HCT116 (cell line): ENCODE measurements at regions not wholly inside any gene's neighbourhood (a gene's known extent, or its start where the extent isn't known, plus 50 kb on each side); places are given as distances from the start of the nearest gene placed in this dataset.

Source experiments
- CTCF ChIP-seq, 3 experiments: fragments of 200-600 bp in 1 of 3; sonication (generic) in 1 of 3; IDR thresholded peaks in 2 of 3; conservative IDR thresholded peaks in 1 of 3; 2 replicates each; pipeline ENCODE4 v1.5.1; 2012 to 2017; ENCODE audit warnings: low read depth in 2 of 3, low read length in 2 of 3, antibody characterized with exemption in 1 of 3, borderline replicate concordance in 1 of 3, control low read depth in 1 of 3, mild to moderate bottlenecking in 1 of 3, mixed read lengths in 1 of 3, mixed run types in 1 of 3, moderate library complexity in 1 of 3; ENCODE audit not compliant: insufficient read depth in 1 of 3
- EZH2 ChIP-seq: fragments of 200-600 bp; sonication (generic); IDR thresholded peaks from 2 replicates; pipeline ENCODE4 v1.6.1; 2017; ENCODE audit warnings: antibody characterized with exemption, mixed run types
- POLR2AphosphoS5 ChIP-seq: IDR thresholded peaks from 2 replicates; pipeline ENCODE4 v1.6.1; 2011; ENCODE audit warnings: mild to moderate bottlenecking, low read depth, low read length, moderate library complexity
- SIN3A ChIP-seq: IDR thresholded peaks from 2 replicates; pipeline ENCODE4 v1.6.1; 2012; ENCODE audit warnings: low read depth
- YY1 ChIP-seq: IDR thresholded peaks from 2 replicates; pipeline ENCODE4 v1.6.1; 2011; ENCODE audit warnings: low read length, low read depth, moderate library complexity, mild to moderate bottlenecking; ENCODE audit not compliant: insufficient replicate concordance; ENCODE audit errors: extremely low read depth
- TF ChIP-seq, protein P1 (sequence below): IDR thresholded peaks from 2 replicates; pipeline ENCODE4 v1.6.1; 2012

- TF ChIP-seq YY1 (no peak), CTCF (IDR thresholded peaks at IDR 0.05 in 2 of 3, conservative IDR thresholded peaks at IDR 0.05 in 1 of 3; ENCODE audit: borderline replicate concordance in 1 of 3, insufficient read depth in 1 of 3, low read depth in 2 of 3, low read length in 2 of 3) (0 out of 6 replicates have a peak, but pooled peaks of 1 of the 3 experiments have one; percentile 8), EZH2 (no peak), POLR2AphosphoS5 (no peak), SIN3A (no peak)
- TF ChIP-seq, protein P1, sequence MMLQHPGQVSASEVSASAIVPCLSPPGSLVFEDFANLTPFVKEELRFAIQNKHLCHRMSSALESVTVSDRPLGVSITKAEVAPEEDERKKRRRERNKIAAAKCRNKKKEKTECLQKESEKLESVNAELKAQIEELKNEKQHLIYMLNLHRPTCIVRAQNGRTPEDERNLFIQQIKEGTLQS, result no peak
Measured at GRCh38 chr5:128842241-128842640, 123.0 kb upstream of the SLC27A6 start.
